NCI-H2107 (cell line): ENCODE measurements at regions not wholly inside any gene's neighbourhood (a gene's known extent, or its start where the extent isn't known, plus 50 kb on each side); places are given as distances from the start of the nearest gene placed in this dataset.

ENCODE experiments used
- DNase-seq: peaks from one replicate; lab custom pipeline; 2025; lab: John Stamatoyannopoulos, UW

- no peak for DNase-seq
These were observed 51.9 kb upstream of the IGSF9B start for GRCh38 chr11:134008634-134009071.

- no peak for DNase-seq
These were observed 55.4 kb upstream of the JAM3 start for GRCh38 chr11:134013518-134013917.

- peak; percentile 37 for DNase-seq
These were observed 54.4 kb upstream of the JAM3 start for GRCh38 chr11:134014511-134014910.

GRCh38 chr11:134015556-134015955 lies 53.3 kb upstream of the JAM3 start:
- no peak for DNase-seq

- DNase-seq, result no peak
These were observed 51.1 kb upstream of the JAM3 start for GRCh38 chr11:134017511-134018430.
